ENCODE measurements at regions not wholly inside any gene's neighbourhood (a gene's known extent, or its start where the extent isn't known, plus 50 kb on each side); places are given as distances from the start of the nearest gene placed in this dataset.

- BruUV-seq (replicated peaks) = no TSS peak
- no peak for DNase-seq (ENCODE audit: low spot score)
- H3K27ac ChIP-seq (ENCODE audit: extremely low read length, insufficient read depth, low read length) = no peak overlapping the region
- H3K79me2 ChIP-seq (ENCODE audit: insufficient read depth, low read length) = no peaks in the 10 kb centered on the region
- no peaks in the 10 kb centered on the region for H3K4me1 ChIP-seq (ENCODE audit: insufficient read depth, low read length)
- ATAC-seq = no peak
- in situ Hi-C loops (cut with HindIII; ENCODE audit: extremely low pct_ligation_motif_present, low pct_unique_long_range_greater_than_20kb) = no loop called here
- H3K4me3 ChIP-seq (replicated peaks in 1 of 3; ENCODE audit: insufficient read depth in 1 of 3, low read depth in 2 of 3, low read length in 3 of 3) = no peak overlapping the region
- TF ChIP-seq THYN1 (CRISPR knock-in tag; IDR thresholded peaks at IDR 0.05; ENCODE audit: borderline replicate concordance, low read depth) = no peak
- TF ChIP-seq MTA3 (CRISPR knock-in tag; IDR thresholded peaks at IDR 0.05) = no peak
- no peak for TF ChIP-seq SETDB1 (CRISPR knock-in tag; IDR thresholded peaks at IDR 0.05; ENCODE audit: borderline replicate concordance)
- no peak for TF ChIP-seq NONO (IDR thresholded peaks at IDR 0.05)
- TF ChIP-seq NONO (CRISPR knock-in tag; conservative IDR thresholded peaks at IDR 0.05) = no peak
- no peak for TF ChIP-seq KLF12 (CRISPR knock-in tag; IDR thresholded peaks at IDR 0.05; ENCODE audit: borderline replicate concordance)
- no peak for TF ChIP-seq KMT2B (CRISPR knock-in tag; IDR thresholded peaks at IDR 0.05)
- no peak for TF ChIP-seq TSC22D2 (CRISPR knock-in tag; IDR thresholded peaks at IDR 0.05; ENCODE audit: borderline replicate concordance)
- no peak for TF ChIP-seq MBD4 (IDR thresholded peaks at IDR 0.05; ENCODE audit: borderline replicate concordance, low read length)
- TF ChIP-seq ZNF510 (CRISPR knock-in tag; IDR thresholded peaks at IDR 0.05; ENCODE audit: low read depth) = no peak
- no peak for TF ChIP-seq ZNF704 (CRISPR knock-in tag; IDR thresholded peaks at IDR 0.05; ENCODE audit: borderline replicate concordance)
- no peak for TF ChIP-seq HOXA3 (CRISPR knock-in tag; IDR thresholded peaks at IDR 0.05)
- no peak for TF ChIP-seq ZMAT5 (CRISPR knock-in tag; IDR thresholded peaks at IDR 0.05; ENCODE audit: borderline replicate concordance, low read depth)
- TF ChIP-seq CTCF (CRISPR knock-in tag; IDR thresholded peaks at IDR 0.05) = no peak
- no peak for TF ChIP-seq ZNF292 (CRISPR knock-in tag; IDR thresholded peaks at IDR 0.05; ENCODE audit: borderline replicate concordance, low read depth)
- no peaks in the 10 kb centered on the region for H3K9me3 ChIP-seq (ENCODE audit: low read length)
- H2AFZ ChIP-seq (ENCODE audit: low read length) = no peak overlapping the region
- H3K36me3 ChIP-seq (replicated peaks in 1 of 2; ENCODE audit: control insufficient read depth in 1 of 2, insufficient read depth in 2 of 2, low read length in 2 of 2) = no peaks in the 10 kb centered on the region
- 2% methylated on average over 3 of the region's 3 CpGs for WGBS (ENCODE audit: low lambda C conversion rate)
- no peaks in the 10 kb centered on the region for H3K27me3 ChIP-seq (ENCODE audit: control insufficient read depth in 1 of 2, insufficient read depth in 2 of 2, low read length in 2 of 2)
- ChIA-PET POLR2A (no interaction called here), CTCF (ENCODE audit: low intra/inter-chr PET ratio, low total read pairs) (no interaction called here)
- no peak for FAIRE-seq
- intact Hi-C loops (cut with micrococcal nuclease; ENCODE audit: unreplicated experiment) = no loop called here
- H4K20me1 ChIP-seq (ENCODE audit: insufficient read depth, low read length) = no peaks in the 10 kb centered on the region
- H3K4me2 ChIP-seq (ENCODE audit: low read depth, low read length) = no peak overlapping the region
- H3K9ac ChIP-seq (ENCODE audit: insufficient read depth, low read depth, low read length) = no peak overlapping the region
Measured at GRCh38 chr2:156841321-156841720, 405.1 kb downstream of the GPD2 start.

All from HepG2 (cell line).